NCI-H146 (cell line): ENCODE measurements at regions not wholly inside any gene's neighbourhood (a gene's known extent, or its start where the extent isn't known, plus 50 kb on each side); places are given as distances from the start of the nearest gene placed in this dataset.

Experiments used
- DNase-seq: peaks from one replicate; lab custom pipeline; 2025; lab: John Stamatoyannopoulos, UW

- no peak for DNase-seq
These were observed 203.9 kb upstream of the BLID start for GRCh38 chr11:122319691-122320620.

- no peak for DNase-seq
These were observed 203.1 kb upstream of the BLID start for GRCh38 chr11:122319085-122319484.

GRCh38 chr11:122317305-122317704, 201.3 kb upstream of the BLID start:
- no peak for DNase-seq

GRCh38 chr11:122313581-122313980, 197.6 kb upstream of the BLID start:
- DNase-seq = no peak

DNA sequence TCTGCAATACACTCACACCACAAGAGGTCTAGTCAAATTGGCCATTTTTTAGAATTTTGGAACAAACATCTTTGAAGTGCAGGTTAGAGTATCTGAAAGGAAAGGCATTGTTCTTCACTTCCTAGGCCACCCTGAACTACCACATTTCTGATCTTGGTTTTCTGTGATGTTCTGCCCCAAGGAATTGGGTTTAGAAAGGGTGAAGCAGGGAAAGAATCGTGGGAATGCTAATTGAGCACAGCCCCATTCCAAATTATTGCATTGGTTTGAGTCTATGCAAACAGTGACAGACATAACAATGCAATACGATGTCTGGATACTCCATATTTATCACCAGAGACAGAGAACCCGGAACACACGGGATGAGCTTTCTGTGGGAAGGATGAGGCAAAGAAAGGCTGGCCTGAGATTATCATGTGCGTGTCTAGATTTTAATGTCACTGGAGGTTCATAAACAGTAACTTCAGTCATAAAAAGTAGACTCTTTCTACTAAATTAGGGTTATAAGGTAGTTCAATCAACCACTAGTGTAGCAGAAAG, 195.3 kb upstream of the BLID start:
- DNase-seq = no peak

GRCh38 chr11:122310766-122311165, 194.8 kb upstream of the BLID start:
- DNase-seq = no peak

GRCh38 chr11:122309262-122309925, 193.4 kb upstream of the BLID start:
- DNase-seq = no peak

- no peak for DNase-seq
These were observed 192.2 kb upstream of the BLID start for GRCh38 chr11:122308226-122308625.

- DNase-seq = no peak
These were observed 191.5 kb upstream of the BLID start for GRCh38 chr11:122307476-122308035.

GRCh38 chr11:122306831-122307391, 190.9 kb upstream of the BLID start:
- DNase-seq = no peak

- no peak for DNase-seq
These were observed 189.7 kb upstream of the BLID start for GRCh38 chr11:122305426-122306320.

DNA sequence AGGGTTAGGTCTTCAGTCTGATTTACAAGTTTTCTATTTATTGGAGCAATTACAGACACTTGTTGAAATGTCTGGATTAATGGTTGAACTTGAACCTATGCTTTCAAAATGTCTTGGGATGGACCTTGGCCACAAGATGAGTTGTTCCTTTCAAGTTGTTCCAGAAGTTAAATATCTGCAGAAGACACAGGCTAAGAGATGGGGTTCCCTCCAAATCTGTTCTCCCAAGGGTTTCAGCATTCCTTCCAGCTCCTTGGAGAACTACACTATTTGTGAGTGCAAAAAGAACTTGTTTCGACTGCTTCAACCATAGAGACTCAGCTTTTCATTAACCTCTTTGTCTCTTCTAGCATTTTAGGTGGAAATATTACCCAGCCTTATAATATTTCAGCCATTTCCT, 189.0 kb upstream of the BLID start:
- no peak for DNase-seq

DNA sequence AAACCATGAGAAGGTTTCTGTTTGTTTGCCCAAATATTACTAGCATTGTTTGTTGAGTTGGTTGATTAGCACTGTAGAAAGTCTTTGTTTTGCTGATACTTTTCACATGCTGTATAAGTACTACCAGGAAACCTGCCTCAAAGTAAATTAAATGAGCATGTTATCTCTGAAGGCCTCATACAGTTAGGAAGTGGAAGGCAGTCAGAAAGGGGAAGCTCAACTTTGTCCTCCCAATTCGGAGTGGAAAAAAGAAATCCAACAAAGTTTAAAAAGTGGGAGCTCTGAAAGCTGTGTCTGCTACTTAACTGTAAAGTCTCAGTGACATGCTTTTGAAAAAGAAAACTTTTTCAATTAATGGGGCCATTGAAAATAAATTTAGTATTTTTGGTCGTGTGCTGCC, 188.3 kb upstream of the BLID start:
- DNase-seq = no peak

DNA sequence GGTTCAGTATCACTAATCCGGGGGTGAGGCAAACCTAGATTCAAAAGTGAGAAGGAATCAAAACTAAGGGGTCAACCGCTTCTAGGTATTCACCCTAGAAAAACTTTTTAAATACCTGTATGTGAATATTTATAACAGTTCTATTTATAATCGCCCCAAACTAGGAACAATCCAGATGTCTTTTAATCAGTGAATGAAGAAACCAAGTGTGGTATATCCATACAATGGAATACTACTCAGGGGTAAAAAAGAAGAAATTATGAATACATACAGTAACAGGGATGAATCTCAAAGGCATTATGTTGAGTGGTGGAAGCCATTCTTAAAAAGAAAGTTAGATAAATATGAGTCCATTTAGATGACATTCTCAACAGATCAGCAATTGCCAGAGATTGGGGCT, 178.0 kb upstream of the BLID start:
- no peak for DNase-seq

DNA sequence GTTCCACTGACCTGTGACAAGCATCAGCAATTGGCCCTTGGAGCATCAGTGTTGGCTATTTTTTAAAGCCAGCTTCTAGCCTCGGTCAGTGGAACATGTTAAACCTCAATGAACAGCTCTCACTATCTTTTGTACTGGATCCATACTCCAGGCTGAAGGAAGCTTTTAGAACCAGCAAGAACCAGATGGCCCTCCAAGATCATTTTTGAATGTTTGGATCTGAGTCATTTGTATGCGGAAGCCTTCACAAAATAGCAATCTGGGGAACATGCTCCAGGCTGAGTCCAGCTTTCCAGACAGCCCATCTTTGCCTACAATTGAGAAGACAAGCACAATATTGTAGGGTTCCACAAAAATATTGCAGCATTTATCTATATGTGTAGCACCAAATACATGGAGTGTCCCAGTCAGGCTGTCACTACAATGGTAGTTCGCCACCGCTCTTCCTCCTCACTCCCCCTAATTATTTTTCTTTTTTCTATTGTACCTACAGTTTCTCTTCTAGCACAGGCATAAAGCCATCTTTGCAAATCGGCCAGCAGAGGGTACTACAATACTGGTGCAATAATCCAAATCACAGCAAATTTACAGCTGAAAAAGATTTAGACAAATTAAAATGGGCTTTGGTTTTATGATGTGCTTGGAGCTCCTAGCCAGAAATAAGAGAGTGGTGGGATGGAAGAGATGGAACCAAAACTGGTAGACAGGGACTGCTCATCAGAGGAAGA, 177.4 kb upstream of the BLID start:
- DNase-seq = no peak

GRCh38 chr11:122287401-122287800, 171.4 kb upstream of the BLID start:
- DNase-seq = no peak

DNA sequence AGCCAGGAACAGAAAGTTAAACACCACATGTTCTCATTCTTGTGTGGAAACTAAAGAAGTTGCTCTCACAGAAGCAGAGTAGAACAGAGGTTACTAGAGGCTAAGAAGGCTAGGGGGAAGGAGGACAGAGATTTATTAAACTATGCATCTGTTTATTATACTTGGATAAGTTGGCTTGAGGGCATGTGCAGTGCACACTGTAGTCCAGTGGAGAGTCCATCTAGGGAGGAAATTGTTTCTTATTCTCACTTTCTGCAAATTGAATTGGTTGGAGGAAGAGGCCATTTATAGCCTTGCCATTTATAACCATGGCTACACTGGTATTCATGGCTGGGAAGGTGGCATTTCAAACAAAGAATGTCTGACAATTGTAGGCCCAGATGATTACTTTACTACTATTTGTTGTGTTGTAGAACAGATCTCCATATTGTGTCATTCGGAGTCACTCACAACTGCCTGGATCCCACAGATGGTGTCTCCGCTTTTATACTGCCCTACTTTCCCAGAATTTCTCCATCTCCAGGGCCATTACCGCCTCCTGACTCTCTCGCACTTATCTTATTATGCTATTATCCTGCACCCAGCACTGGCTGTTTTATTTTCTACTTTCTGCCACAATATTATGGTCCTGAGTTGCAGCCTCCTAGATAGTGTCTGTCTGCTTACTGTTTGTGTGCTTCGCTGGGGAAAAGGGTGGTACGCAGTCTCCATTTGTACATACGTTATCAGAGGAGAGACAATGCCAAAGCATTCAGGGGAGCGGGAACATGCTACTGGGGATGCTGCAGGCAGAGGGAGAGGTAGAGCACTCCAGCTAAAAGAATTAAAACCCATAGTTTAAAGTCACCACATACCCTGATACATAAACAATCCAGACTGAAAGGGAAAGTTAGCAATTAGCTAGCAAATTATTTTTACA, 169.3 kb upstream of the BLID start:
- DNase-seq = no peak

DNA sequence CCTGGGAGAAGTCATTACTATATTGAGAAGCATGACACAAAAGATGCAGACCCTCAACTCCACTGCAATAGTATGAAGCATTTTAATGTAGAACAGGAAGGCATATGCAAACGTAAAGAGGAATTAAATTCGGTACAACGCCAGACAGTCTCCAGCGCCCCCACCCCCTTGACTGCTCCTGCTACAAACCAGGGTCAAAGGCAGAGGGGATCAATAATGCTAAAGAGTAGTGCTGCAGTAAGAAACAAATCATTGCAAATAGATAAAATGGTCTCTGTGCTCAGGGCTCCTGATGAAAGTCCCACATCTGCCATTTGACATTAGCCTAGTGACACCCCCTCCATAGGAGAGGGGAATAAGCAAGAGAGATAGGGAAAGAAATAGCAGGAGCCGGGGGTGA, 164.9 kb upstream of the BLID start:
- no peak for DNase-seq

- no peak for DNase-seq
These were observed 163.2 kb upstream of the BLID start for GRCh38 chr11:122279194-122279593.

- no peak for DNase-seq
These were observed 161.5 kb upstream of the BLID start for GRCh38 chr11:122277493-122277892.
